ENCODE measurements at regions not wholly inside any gene's neighbourhood (a gene's known extent, or its start where the extent isn't known, plus 50 kb on each side); places are given as distances from the start of the nearest gene placed in this dataset.

GRCh38 chr14:38363217-38363616, 107.3 kb upstream of the CLEC14A start:
- no peak overlapping the region for H3K4me3 ChIP-seq (ENCODE audit: low read depth, low read length)
- CTCF ChIA-PET = no interaction called here
- no peaks in the 10 kb centered on the region for H3K4me1 ChIP-seq (ENCODE audit: control insufficient read depth, insufficient read depth, low read length)
- no peaks in the 10 kb centered on the region for H3K36me3 ChIP-seq (ENCODE audit: control insufficient read depth in 2 of 2, insufficient read depth in 1 of 2, low read length in 2 of 2)
- no peaks in the 10 kb centered on the region for H3K9me3 ChIP-seq (ENCODE audit: control insufficient read depth, insufficient read depth, low read depth, low read length)
- no peak overlapping the region for H3K27ac ChIP-seq (ENCODE audit: extremely low read depth, low read depth, low read length)
- TF ChIP-seq GLIS1 (tag by site-specific recombination; IDR thresholded peaks at IDR 0.05) (no peak), ZNF266 (tag by site-specific recombination; IDR thresholded peaks at IDR 0.05; ENCODE audit: low read depth) (no peak), ZNF626 (tag by site-specific recombination; IDR thresholded peaks at IDR 0.05) (no peak), ZNF112 (tag by site-specific recombination; IDR thresholded peaks at IDR 0.05) (no peak), ZNF146 (tag by site-specific recombination; IDR thresholded peaks at IDR 0.05) (no peak), MYNN (tag by site-specific recombination; IDR thresholded peaks at IDR 0.05; ENCODE audit: borderline replicate concordance) (no peak), ZNF248 (tag by site-specific recombination; IDR thresholded peaks at IDR 0.05) (no peak), ZBTB49 (tag by site-specific recombination; IDR thresholded peaks at IDR 0.05; ENCODE audit: low read depth) (no peak), ZNF18 (tag by site-specific recombination; IDR thresholded peaks at IDR 0.05) (no peak), ZBTB21 (tag by site-specific recombination; IDR thresholded peaks at IDR 0.05) (no peak), PRDM4 (tag by site-specific recombination; IDR thresholded peaks at IDR 0.05) (no peak), GLI4 (tag by site-specific recombination; IDR thresholded peaks at IDR 0.05) (no peak), ZNF558 (tag by site-specific recombination; IDR thresholded peaks at IDR 0.05) (no peak), ZSCAN18 (tag by site-specific recombination; IDR thresholded peaks at IDR 0.05) (no peak), ZNF366 (tag by site-specific recombination; conservative IDR thresholded peaks at IDR 0.05) (no peak), ZNF664 (tag by site-specific recombination; IDR thresholded peaks at IDR 0.05) (no peak), ZBTB48 (tag by site-specific recombination; IDR thresholded peaks at IDR 0.05) (no peak), ZXDB (tag by site-specific recombination; IDR thresholded peaks at IDR 0.05) (no peak), ZFP37 (tag by site-specific recombination; IDR thresholded peaks at IDR 0.05) (no peak), ZNF830 (tag by site-specific recombination; IDR thresholded peaks at IDR 0.05; ENCODE audit: low read depth) (no peak)
- POLR2A ChIA-PET = no interaction called here

- no peak overlapping the region for H3K27ac ChIP-seq (ENCODE audit: extremely low read depth, low read depth, low read length)
- H3K4me1 ChIP-seq (ENCODE audit: control insufficient read depth, insufficient read depth, low read length) = no peaks in the 10 kb centered on the region
- no peaks in the 10 kb centered on the region for H3K36me3 ChIP-seq (ENCODE audit: control insufficient read depth in 2 of 2, insufficient read depth in 1 of 2, low read length in 2 of 2)
- H3K9me3 ChIP-seq (ENCODE audit: control insufficient read depth, insufficient read depth, low read depth, low read length) = no peaks in the 10 kb centered on the region
- ChIA-PET POLR2A (no interaction called here), CTCF (no interaction called here)
- H3K4me3 ChIP-seq (ENCODE audit: low read depth, low read length) = no peak overlapping the region
- TF ChIP-seq PRDM2 (tag by site-specific recombination; IDR thresholded peaks at IDR 0.05; ENCODE audit: borderline replicate concordance) (no peak), ZNF558 (tag by site-specific recombination; IDR thresholded peaks at IDR 0.05) (no peak), ZNF266 (tag by site-specific recombination; IDR thresholded peaks at IDR 0.05; ENCODE audit: low read depth) (no peak), ZNF292 (tag by site-specific recombination; IDR thresholded peaks at IDR 0.05; ENCODE audit: borderline replicate concordance, low read depth) (no peak), ZNF621 (tag by site-specific recombination; IDR thresholded peaks at IDR 0.05) (no peak)
Measured at GRCh38 chr14:38357557-38357956, 101.7 kb upstream of the CLEC14A start.

Measured in HEK293 (cell line).